HepG2 (cell line): ENCODE measurements at regions not wholly inside any gene's neighbourhood (a gene's known extent, or its start where the extent isn't known, plus 50 kb on each side); places are given as distances from the start of the nearest gene placed in this dataset.
A peak's percentile ranks its signal among the peaks of the same experiment; 100 is the strongest.

Experiments used
- ARID2 ChIP-seq: sonication (generic); formaldehyde crosslinking; IDR thresholded peaks from 2 replicates; pipeline ENCODE4 v1.8.1; 2022; ENCODE audit warnings: mild to moderate bottlenecking, missing genetic modification reagents, borderline replicate concordance
- ATF7 ChIP-seq, 2 experiments: fragments of 450-650 bp in 1 of 2; sonication (generic) in 1 of 2; formaldehyde crosslinking in 1 of 2; IDR thresholded peaks; 2 replicates each; pipeline versions ENCODE4 v1.4.0 to v1.6.1; 2016 to 2020; ENCODE audit warnings: antibody characterized with exemption in 1 of 2, mild to moderate bottlenecking in 1 of 2, missing genetic modification reagents in 1 of 2
- ATF7-NPFF ChIP-seq: sonication (generic); formaldehyde crosslinking; IDR thresholded peaks from 2 replicates; pipeline ENCODE4 v1.8.1; 2023; ENCODE audit warnings: mild to moderate bottlenecking, low read depth, missing genetic modification reagents, moderate library complexity
- BCL6 ChIP-seq: IDR thresholded peaks from 2 replicates; pipeline ENCODE4 v1.6.1; 2016; ENCODE audit warnings: missing genetic modification reagents, missing compliant biosample characterization
- CCAR2 ChIP-seq: fragments of 200-400 bp; formaldehyde crosslinking; optimal IDR thresholded peaks from 2 replicates; pipeline ENCODE3; 2018; ENCODE audit warnings: low read depth, mild to moderate bottlenecking, low read length, moderate library complexity
- CENPX ChIP-seq: sonication (generic); formaldehyde crosslinking; IDR thresholded peaks from 2 replicates; pipeline ENCODE4 v1.9.0; 2021; ENCODE audit warnings: mild to moderate bottlenecking, missing genetic modification reagents, moderate library complexity
- CHCHD3 ChIP-seq: sonication (generic); formaldehyde crosslinking; IDR thresholded peaks from 2 replicates; pipeline ENCODE4 v1.8.0; 2022; ENCODE audit warnings: mild to moderate bottlenecking, missing genetic modification reagents, moderate library complexity
- DPF2 ChIP-seq: sonication (generic); formaldehyde crosslinking; IDR thresholded peaks from 2 replicates; pipeline ENCODE4 v1.4.0; 2020; ENCODE audit warnings: mild to moderate bottlenecking, low read depth, missing genetic modification reagents, borderline replicate concordance
- FOXJ3 ChIP-seq: sonication (generic); formaldehyde crosslinking; IDR thresholded peaks from 2 replicates; pipeline ENCODE4 v1.4.0; 2020; ENCODE audit warnings: missing genetic modification reagents, mild to moderate bottlenecking, borderline replicate concordance
- FOXP1 ChIP-seq, 2 experiments: fragments of 450-650 bp in 1 of 2; IDR thresholded peaks; 2 replicates each; pipeline ENCODE4 v1.6.1; 2017 to 2018; ENCODE audit warnings: antibody characterized with exemption in 1 of 2
- HIVEP1 ChIP-seq: sonication (generic); formaldehyde crosslinking; IDR thresholded peaks from 2 replicates; pipeline ENCODE4 v1.4.0; 2020; ENCODE audit warnings: mild to moderate bottlenecking, missing genetic modification reagents
- MED1 ChIP-seq: sonication (generic); formaldehyde crosslinking; IDR thresholded peaks from 2 replicates; pipeline ENCODE4 v1.4.0; 2020; ENCODE audit warnings: missing genetic modification reagents
- NFIC ChIP-seq: IDR thresholded peaks from 2 replicates; pipeline ENCODE4 v1.6.1; 2012; ENCODE audit warnings: mild to moderate bottlenecking, low read length, inconsistent platforms
- PRPF4 ChIP-seq: fragments of 200-400 bp; formaldehyde crosslinking; IDR thresholded peaks from 2 replicates; pipeline ENCODE4 v1.6.1; 2016; ENCODE audit warnings: low read length, low read depth; ENCODE audit not compliant: poor library complexity, severe bottlenecking
- RNF2 ChIP-seq: fragments of 450-650 bp; conservative IDR thresholded peaks from 2 replicates; pipeline ENCODE4 v1.6.1; 2016; ENCODE audit warnings: low read depth
- RXRB ChIP-seq: IDR thresholded peaks from 2 replicates; pipeline ENCODE4 v1.6.1; 2016; ENCODE audit warnings: borderline replicate concordance, missing genetic modification reagents, missing compliant biosample characterization
- SMAD9 ChIP-seq: sonication (generic); formaldehyde crosslinking; IDR thresholded peaks from 2 replicates; pipeline ENCODE4 v1.5.1; 2020; ENCODE audit warnings: mild to moderate bottlenecking, missing genetic modification reagents
- SMC3 ChIP-seq: IDR thresholded peaks from 2 replicates; pipeline ENCODE4 v1.6.1; 2011; ENCODE audit warnings: low read length, improper control_type of control experiment
- TOPORS ChIP-seq: sonication (generic); formaldehyde crosslinking; IDR thresholded peaks from 2 replicates; pipeline ENCODE4 v1.8.0; 2023; ENCODE audit warnings: mild to moderate bottlenecking, missing genetic modification reagents
- ZBTB7B ChIP-seq: sonication (generic); formaldehyde crosslinking; IDR thresholded peaks from 2 replicates; pipeline ENCODE4 v1.4.0; 2020; ENCODE audit warnings: missing genetic modification reagents
- ZNF101 ChIP-seq: sonication (generic); formaldehyde crosslinking; IDR thresholded peaks from 2 replicates; pipeline ENCODE4 v1.4.0; 2020; ENCODE audit warnings: mild to moderate bottlenecking, low read depth, missing genetic modification reagents, borderline replicate concordance
- ZNF24 ChIP-seq: fragments of 450-650 bp; IDR thresholded peaks from 2 replicates; pipeline ENCODE4 v1.6.1; 2017; ENCODE audit warnings: antibody characterized with exemption, mild to moderate bottlenecking
- ZNF337 ChIP-seq: sonication (generic); formaldehyde crosslinking; IDR thresholded peaks from 2 replicates; pipeline ENCODE4 v1.5.1; 2020; ENCODE audit warnings: missing genetic modification reagents, low read depth, mild to moderate bottlenecking, borderline replicate concordance
- ZNF33A ChIP-seq: sonication (generic); formaldehyde crosslinking; IDR thresholded peaks from 2 replicates; pipeline ENCODE4 v1.5.1; 2020; ENCODE audit warnings: missing genetic modification reagents, mild to moderate bottlenecking, moderate library complexity, borderline replicate concordance
- ZNF44 ChIP-seq: sonication (generic); formaldehyde crosslinking; IDR thresholded peaks from 2 replicates; pipeline ENCODE4 v1.5.1; 2020; ENCODE audit warnings: mild to moderate bottlenecking, missing genetic modification reagents
- ZNF556 ChIP-seq: sonication (generic); formaldehyde crosslinking; IDR thresholded peaks from 2 replicates; pipeline ENCODE4 v1.4.0; 2020; ENCODE audit warnings: mild to moderate bottlenecking, missing genetic modification reagents, borderline replicate concordance
- ZNF563 ChIP-seq: sonication (generic); formaldehyde crosslinking; IDR thresholded peaks from 2 replicates; pipeline ENCODE4 v1.8.0; 2022; ENCODE audit warnings: mild to moderate bottlenecking, moderate library complexity, missing genetic modification reagents
- ZNF564 ChIP-seq: sonication (generic); formaldehyde crosslinking; IDR thresholded peaks from 2 replicates; pipeline ENCODE4 v1.8.1; 2023; ENCODE audit warnings: mild to moderate bottlenecking, missing genetic modification reagents
- ZNF777 ChIP-seq: sonication (generic); formaldehyde crosslinking; IDR thresholded peaks from 2 replicates; pipeline ENCODE4 v1.4.0; 2020; ENCODE audit warnings: missing genetic modification reagents
- ZNF780A ChIP-seq: sonication (generic); formaldehyde crosslinking; IDR thresholded peaks from 2 replicates; pipeline ENCODE4 v1.8.0; 2022; ENCODE audit warnings: mild to moderate bottlenecking, missing genetic modification reagents, moderate library complexity
- ZNF878 ChIP-seq: sonication (generic); formaldehyde crosslinking; IDR thresholded peaks from 2 replicates; pipeline ENCODE4 v1.8.1; 2023; ENCODE audit warnings: mild to moderate bottlenecking, missing genetic modification reagents, moderate library complexity
- ZNF891 ChIP-seq: sonication (generic); formaldehyde crosslinking; IDR thresholded peaks from 2 replicates; pipeline ENCODE4 v1.5.0; 2020; ENCODE audit warnings: mild to moderate bottlenecking, missing genetic modification reagents
- TF ChIP-seq, protein P1 (sequence below): sonication (generic); formaldehyde crosslinking; IDR thresholded peaks from 2 replicates; pipeline ENCODE4 v1.5.0; 2020; ENCODE audit warnings: mild to moderate bottlenecking, missing genetic modification reagents

- TF ChIP-seq ZNF780A (CRISPR knock-in tag), result no peak
- TF ChIP-seq ZNF564 (CRISPR knock-in tag), result no peak
- TF ChIP-seq ZNF777, result no peak
- TF ChIP-seq ARID2 (CRISPR knock-in tag), result no peak
- TF ChIP-seq, protein P1, sequence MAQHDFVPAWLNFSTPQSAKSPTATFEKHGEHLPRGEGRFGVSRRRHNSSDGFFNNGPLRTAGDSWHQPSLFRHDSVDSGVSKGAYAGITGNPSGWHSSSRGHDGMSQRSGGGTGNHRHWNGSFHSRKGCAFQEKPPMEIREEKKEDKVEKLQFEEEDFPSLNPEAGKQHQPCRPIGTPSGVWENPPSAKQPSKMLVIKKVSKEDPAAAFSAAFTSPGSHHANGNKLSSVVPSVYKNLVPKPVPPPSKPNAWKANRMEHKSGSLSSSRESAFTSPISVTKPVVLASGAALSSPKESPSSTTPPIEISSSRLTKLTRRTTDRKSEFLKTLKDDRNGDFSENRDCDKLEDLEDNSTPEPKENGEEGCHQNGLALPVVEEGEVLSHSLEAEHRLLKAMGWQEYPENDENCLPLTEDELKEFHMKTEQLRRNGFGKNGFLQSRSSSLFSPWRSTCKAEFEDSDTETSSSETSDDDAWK (CRISPR knock-in tag), result no peak
- no peak for TF ChIP-seq ZNF563
- no peak for TF ChIP-seq CENPX
- no peak for TF ChIP-seq ZNF24
- no peak for TF ChIP-seq CCAR2
- TF ChIP-seq RNF2, result no peak
- TF ChIP-seq SMC3, result no peak
- no peak for TF ChIP-seq TOPORS (CRISPR knock-in tag)
- no peak for TF ChIP-seq CHCHD3
- no peak for TF ChIP-seq FOXP1 (IDR thresholded peaks at IDR 0.05)
- peak; percentile 64; the same call in 1 of the 2 replicates for TF ChIP-seq FOXP1 (CRISPR knock-in tag; IDR thresholded peaks at IDR 0.05)
- no peak for TF ChIP-seq ATF7-NPFF (CRISPR knock-in tag)
- peak; percentile 35; the same call in 1 of the 2 replicates for TF ChIP-seq ZNF878 (CRISPR knock-in tag)
- TF ChIP-seq ZNF556 (CRISPR knock-in tag), result no peak
- TF ChIP-seq RXRB (CRISPR knock-in tag), result peak; percentile 61
- TF ChIP-seq MED1, result peak; percentile 28; the same call in 1 of the 2 replicates
- TF ChIP-seq ZNF33A, result no peak
- peak; percentile 40; the same call in 1 of the 2 replicates for TF ChIP-seq BCL6
- TF ChIP-seq SMAD9 (CRISPR knock-in tag), result no peak
- no peak for TF ChIP-seq ZNF101 (CRISPR knock-in tag)
- TF ChIP-seq HIVEP1 (CRISPR knock-in tag), result no peak
- TF ChIP-seq ZNF44, result no peak
- no peak for TF ChIP-seq PRPF4
- TF ChIP-seq FOXJ3, result 0 out of 2 replicates have a peak, but pooled peaks have one; percentile 30
- TF ChIP-seq NFIC, result peak; percentile 69; the same call in 1 of the 2 replicates
- TF ChIP-seq ZNF891 (CRISPR knock-in tag), result no peak
- TF ChIP-seq ZNF337 (CRISPR knock-in tag), result no peak
- no peak for TF ChIP-seq ATF7 (IDR thresholded peaks at IDR 0.05)
- TF ChIP-seq ATF7 (CRISPR knock-in tag; IDR thresholded peaks at IDR 0.05), result no peak
- TF ChIP-seq ZBTB7B, result no peak
- TF ChIP-seq DPF2 (CRISPR knock-in tag), result peak; percentile 30; the same call in 1 of the 2 replicates
Measured at GRCh38 chr4:123977641-123978081, 581.1 kb downstream of the SPRY1 start (continued).
